ENCODE measurements at regions not wholly inside any gene's neighbourhood (a gene's known extent, or its start where the extent isn't known, plus 50 kb on each side); places are given as distances from the start of the nearest gene placed in this dataset.

GRCh38 chr7:46694058-46694457, 773.0 kb upstream of the IGFBP3 start:
- TF ChIP-seq GATA3 (IDR thresholded peaks at IDR 0.05; ENCODE audit: low read depth, low read length) (no peak), GATA2 (IDR thresholded peaks at IDR 0.05; ENCODE audit: low read depth, low read length) (no peak)

All from SH-SY5Y (cell line).